ENCODE measurements at regions not wholly inside any gene's neighbourhood (a gene's known extent, or its start where the extent isn't known, plus 50 kb on each side); places are given as distances from the start of the nearest gene placed in this dataset.

GRCh38 chr22:26893173-26894110 lies 236.1 kb downstream of the MIAT start:
- no peak for DNase-seq (ENCODE audit: low spot score)

- no peak for DNase-seq (ENCODE audit: low spot score)
Measured at GRCh38 chr22:26894362-26894761, 237.0 kb downstream of the MIAT start.

GRCh38 chr22:26894766-26895485 lies 237.5 kb downstream of the MIAT start:
- peak; percentile 93 for DNase-seq (ENCODE audit: low spot score)

- DNase-seq (ENCODE audit: low spot score), result no peak
Measured at GRCh38 chr22:26897384-26897783, 240.0 kb downstream of the MIAT start.

- DNase-seq (ENCODE audit: low spot score), result no peak
Measured at GRCh38 chr22:26898946-26899605, 241.7 kb downstream of the MIAT start.

GRCh38 chr22:26900787-26901186 lies 243.4 kb downstream of the MIAT start:
- DNase-seq (ENCODE audit: low spot score), result no peak

GRCh38 chr22:26901198-26901816 lies 243.9 kb downstream of the MIAT start:
- no peak for DNase-seq (ENCODE audit: low spot score)

GRCh38 chr22:26902401-26903029 lies 245.1 kb downstream of the MIAT start:
- no peak for DNase-seq (ENCODE audit: low spot score)

- no peak for DNase-seq (ENCODE audit: low spot score)
Measured at GRCh38 chr22:26903030-26903856, 245.9 kb downstream of the MIAT start.

- no peak for DNase-seq (ENCODE audit: low spot score)
Measured at GRCh38 chr22:26904483-26904882, 247.1 kb downstream of the MIAT start.

- DNase-seq (ENCODE audit: low spot score), result no peak
Measured at GRCh38 chr22:26905076-26905475, 247.7 kb downstream of the MIAT start.

- no peak for DNase-seq (ENCODE audit: low spot score)
Measured at GRCh38 chr22:26905640-26906039, 248.3 kb downstream of the MIAT start.

GRCh38 chr22:26906464-26906863 lies 249.1 kb downstream of the MIAT start:
- no peak for DNase-seq (ENCODE audit: low spot score)

GRCh38 chr22:26907366-26907765 lies 250.0 kb downstream of the MIAT start:
- DNase-seq (ENCODE audit: low spot score), result no peak

- no peak for DNase-seq (ENCODE audit: low spot score)
Measured at GRCh38 chr22:26910845-26911244, 253.5 kb downstream of the MIAT start.

- no peak for DNase-seq (ENCODE audit: low spot score)
Measured at GRCh38 chr22:26912655-26913345, 255.4 kb downstream of the MIAT start.

- DNase-seq (ENCODE audit: low spot score), result no peak
Measured at GRCh38 chr22:26914519-26915185, 257.3 kb downstream of the MIAT start.

GRCh38 chr22:26916236-26916635 lies 258.8 kb downstream of the MIAT start:
- no peak for DNase-seq (ENCODE audit: low spot score)

GRCh38 chr22:26918226-26918625 lies 260.8 kb downstream of the MIAT start:
- no peak for DNase-seq (ENCODE audit: low spot score)

GRCh38 chr22:26921726-26922125 lies 264.3 kb downstream of the MIAT start:
- DNase-seq (ENCODE audit: low spot score), result no peak
